NT2/D1 (cell line): ENCODE measurements at regions not wholly inside any gene's neighbourhood (a gene's known extent, or its start where the extent isn't known, plus 50 kb on each side); places are given as distances from the start of the nearest gene placed in this dataset.

ENCODE experiments used
- SUZ12 ChIP-seq: IDR thresholded peaks from 2 replicates; pipeline ENCODE4 v1.6.1; 2011; ENCODE audit not compliant: insufficient read length, insufficient read depth; ENCODE audit errors: extremely low read depth
- ZNF274 ChIP-seq: IDR thresholded peaks from 2 replicates; pipeline ENCODE4 v1.6.1; 2011; ENCODE audit warnings: mild to moderate bottlenecking, low read depth, low read length

GRCh38 chr6:166055801-166056200 lies 111.8 kb downstream of the TBXT start:
- no peak for TF ChIP-seq ZNF274
- TF ChIP-seq SUZ12, result no peak
